ENCODE measurements at regions not wholly inside any gene's neighbourhood (a gene's known extent, or its start where the extent isn't known, plus 50 kb on each side); places are given as distances from the start of the nearest gene placed in this dataset.
"Not testable (repeated sequence)": the region's sequence is repeated elsewhere in the genome, so short reads cannot be mapped to it uniquely, and the experiment has no call there.

GRCh38 chr2:190150413-190150812 lies 87.9 kb upstream of the MSTN start:
- no peak for DNase-seq

- no peak for DNase-seq
Observed at GRCh38 chr2:190149908-190150307, 87.4 kb upstream of the MSTN start.

GRCh38 chr2:190149200-190149599 lies 86.7 kb upstream of the MSTN start:
- DNase-seq: no peak

- not testable (repeated sequence) for DNase-seq
Observed at GRCh38 chr2:190146109-190146508, 83.6 kb upstream of the MSTN start.

GRCh38 chr2:190140474-190140873 lies 77.9 kb upstream of the MSTN start:
- not testable (repeated sequence) for DNase-seq

- no peak for DNase-seq
Observed at GRCh38 chr2:190139371-190139770, 76.8 kb upstream of the MSTN start.

- DNase-seq: no peak
Observed at GRCh38 chr2:190138032-190138431, 75.5 kb upstream of the MSTN start.

- DNase-seq: no peak
Observed at GRCh38 chr2:190137561-190137960, 75.0 kb upstream of the MSTN start.

GRCh38 chr2:190136825-190137224 lies 74.3 kb upstream of the MSTN start:
- DNase-seq: no peak

GRCh38 chr2:190136259-190136658 lies 73.7 kb upstream of the MSTN start:
- no peak for DNase-seq

GRCh38 chr2:190129421-190130199 lies 67.1 kb upstream of the MSTN start:
- DNase-seq: no peak

- DNase-seq: no peak
Observed at GRCh38 chr2:190127651-190128050, 65.1 kb upstream of the MSTN start.

- DNase-seq: no peak
Observed at GRCh38 chr2:190126798-190127197, 64.3 kb upstream of the MSTN start.

GRCh38 chr2:190123956-190124355 lies 61.4 kb upstream of the MSTN start:
- DNase-seq: no peak

GRCh38 chr2:190121971-190122370 lies 59.4 kb upstream of the MSTN start:
- DNase-seq: peak; percentile 3

GRCh38 chr2:190121305-190121704 lies 58.8 kb upstream of the MSTN start:
- no peak for DNase-seq

GRCh38 chr2:190119923-190120590 lies 57.5 kb upstream of the MSTN start:
- DNase-seq: no peak

- DNase-seq: no peak
Observed at GRCh38 chr2:190119257-190119656, 56.7 kb upstream of the MSTN start.

GRCh38 chr2:190117305-190117704 lies 54.8 kb upstream of the MSTN start:
- no peak for DNase-seq

- DNase-seq: no peak
Observed at GRCh38 chr2:190113000-190113399, 50.5 kb upstream of the MSTN start.
